Activated T-cell treated with anti-CD3 and anti-CD28 coated beads, Interleukin-2, amount 50 U/mL, for 4 hours (primary cell): ENCODE measurements at regions not wholly inside any gene's neighbourhood (a gene's known extent, or its start where the extent isn't known, plus 50 kb on each side); places are given as distances from the start of the nearest gene placed in this dataset.
"Not testable (repeated sequence)": the region's sequence is repeated elsewhere in the genome, so short reads cannot be mapped to it uniquely, and the experiment has no call there.

ENCODE experiments used
- ATAC-seq, 2 donors: fragments of 200-7000 bp; cut with Tn5 transposase; one replicate each; pipeline ENCODE4 v1.10.0; 2021
- DNase-seq: peaks from one replicate; pipeline ENCODE4 v3.0.0-alpha.2; 2020
- H3K27me3 Mint-ChIP-seq: one replicate; pipeline ENCODE4 v1.8.0; 2021; ENCODE audit warnings: low read depth, mixed read lengths
- H3K36me3 Mint-ChIP-seq: one replicate; pipeline ENCODE4 v1.8.0; 2022; ENCODE audit warnings: mixed read lengths; ENCODE audit not compliant: insufficient read depth
- H3K4me1 Mint-ChIP-seq: one replicate; pipeline ENCODE4 v1.8.0; 2021; ENCODE audit warnings: low read depth, mixed read lengths
- H3K4me3 Mint-ChIP-seq: one replicate; pipeline ENCODE4 v1.8.0; 2021; ENCODE audit warnings: mild to moderate bottlenecking, moderate library complexity, mixed read lengths
- H3K9me3 Mint-ChIP-seq: one replicate; pipeline ENCODE4 v1.8.0; 2021; ENCODE audit warnings: mixed read lengths

- Mint-ChIP-seq H3K4me1 (no peaks in the 10 kb centered on the region), H3K9me3 (no peaks in the 10 kb centered on the region), H3K27me3 (peaks cover 27% of the 10 kb centered on the region), H3K4me3 (no peak overlapping the region), H3K36me3 (no peaks in the 10 kb centered on the region)
- no peak for DNase-seq
- ATAC-seq = no peak
Measured at GRCh38 chr6:6482256-6482655, 106.3 kb upstream of the LY86 start.

- no peaks in the 10 kb centered on the region for H3K9me3 Mint-ChIP-seq
- no peak for ATAC-seq
- H3K36me3 Mint-ChIP-seq = no peaks in the 10 kb centered on the region
- H3K27me3 Mint-ChIP-seq = peaks cover 27% of the 10 kb centered on the region
- no peak for DNase-seq
- H3K4me1 Mint-ChIP-seq = no peaks in the 10 kb centered on the region
- no peak overlapping the region for H3K4me3 Mint-ChIP-seq
Measured at GRCh38 chr6:6483168-6483567, 105.4 kb upstream of the LY86 start.

GRCh38 chr6:6483733-6484132 is 104.8 kb upstream of the LY86 start:
- Mint-ChIP-seq H3K9me3 (no peaks in the 10 kb centered on the region), H3K4me3 (no peak overlapping the region), H3K4me1 (no peaks in the 10 kb centered on the region), H3K27me3 (peaks cover 24% of the 10 kb centered on the region), H3K36me3 (no peaks in the 10 kb centered on the region)
- no peak for ATAC-seq
- no peak for DNase-seq

- no peak overlapping the region for H3K4me3 Mint-ChIP-seq
- H3K27me3 Mint-ChIP-seq = peaks cover 16% of the 10 kb centered on the region
- H3K36me3 Mint-ChIP-seq = no peaks in the 10 kb centered on the region
- ATAC-seq (no peak), DNase-seq (no peak)
- no peaks in the 10 kb centered on the region for H3K9me3 Mint-ChIP-seq
- H3K4me1 Mint-ChIP-seq = no peaks in the 10 kb centered on the region
Measured at GRCh38 chr6:6484681-6485080, 103.8 kb upstream of the LY86 start.

GRCh38 chr6:6486595-6486994 is 101.9 kb upstream of the LY86 start:
- H3K27me3 Mint-ChIP-seq = peaks cover 6% of the 10 kb centered on the region
- DNase-seq (no peak), ATAC-seq (no peak)
- no peaks in the 10 kb centered on the region for H3K36me3 Mint-ChIP-seq
- H3K9me3 Mint-ChIP-seq = no peaks in the 10 kb centered on the region
- no peak overlapping the region for H3K4me3 Mint-ChIP-seq
- no peaks in the 10 kb centered on the region for H3K4me1 Mint-ChIP-seq

GRCh38 chr6:6491761-6492160 is 96.8 kb upstream of the LY86 start:
- no peak for ATAC-seq
- DNase-seq = no peak
- no peaks in the 10 kb centered on the region for H3K27me3 Mint-ChIP-seq
- H3K9me3 Mint-ChIP-seq = no peaks in the 10 kb centered on the region
- H3K4me3 Mint-ChIP-seq = no peak overlapping the region
- no peaks in the 10 kb centered on the region for H3K36me3 Mint-ChIP-seq
- peaks cover 3% of the 10 kb centered on the region for H3K4me1 Mint-ChIP-seq

- ATAC-seq = no peak
- no peak overlapping the region for H3K4me3 Mint-ChIP-seq
- peaks cover 3% of the 10 kb centered on the region for H3K4me1 Mint-ChIP-seq
- no peaks in the 10 kb centered on the region for H3K27me3 Mint-ChIP-seq
- H3K36me3 Mint-ChIP-seq = no peaks in the 10 kb centered on the region
- DNase-seq = no peak
- no peaks in the 10 kb centered on the region for H3K9me3 Mint-ChIP-seq
Measured at GRCh38 chr6:6492675-6493074, 95.8 kb upstream of the LY86 start.

GRCh38 chr6:6494139-6494538 is 94.4 kb upstream of the LY86 start:
- not testable (repeated sequence) for ATAC-seq, H3K4me1 Mint-ChIP-seq, H3K27me3 Mint-ChIP-seq, H3K9me3 Mint-ChIP-seq, H3K4me3 Mint-ChIP-seq, H3K36me3 Mint-ChIP-seq, DNase-seq

GRCh38 chr6:6494677-6495076 is 93.8 kb upstream of the LY86 start:
- Mint-ChIP-seq H3K4me1 (peaks cover 3% of the 10 kb centered on the region), H3K9me3 (no peaks in the 10 kb centered on the region), H3K27me3 (peaks cover 4% of the 10 kb centered on the region), H3K36me3 (no peaks in the 10 kb centered on the region), H3K4me3 (no peak overlapping the region)
- ATAC-seq = no peak
- no peak for DNase-seq

GRCh38 chr6:6495851-6496250 is 92.7 kb upstream of the LY86 start:
- Mint-ChIP-seq H3K9me3 (no peaks in the 10 kb centered on the region), H3K4me3 (no peak overlapping the region), H3K4me1 (peaks cover 3% of the 10 kb centered on the region), H3K27me3 (peaks cover 9% of the 10 kb centered on the region), H3K36me3 (no peaks in the 10 kb centered on the region)
- no peak for ATAC-seq
- DNase-seq = no peak

- Mint-ChIP-seq H3K36me3 (no peaks in the 10 kb centered on the region), H3K27me3 (peaks cover 18% of the 10 kb centered on the region), H3K4me3 (no peak overlapping the region), H3K9me3 (no peaks in the 10 kb centered on the region), H3K4me1 (peaks cover 3% of the 10 kb centered on the region)
- ATAC-seq (no peak), DNase-seq (no peak)
Measured at GRCh38 chr6:6497541-6497940, 91.0 kb upstream of the LY86 start.

- no peak for DNase-seq
- H3K4me3 Mint-ChIP-seq = no peak overlapping the region
- H3K36me3 Mint-ChIP-seq = no peaks in the 10 kb centered on the region
- H3K9me3 Mint-ChIP-seq = no peaks in the 10 kb centered on the region
- peaks cover 3% of the 10 kb centered on the region for H3K4me1 Mint-ChIP-seq
- peaks cover 20% of the 10 kb centered on the region for H3K27me3 Mint-ChIP-seq
- ATAC-seq = no peak
Measured at GRCh38 chr6:6497976-6498375, 90.5 kb upstream of the LY86 start.

- Mint-ChIP-seq H3K36me3 (no peaks in the 10 kb centered on the region), H3K9me3 (no peaks in the 10 kb centered on the region), H3K27me3 (peaks cover 21% of the 10 kb centered on the region), H3K4me1 (no peaks in the 10 kb centered on the region), H3K4me3 (no peak overlapping the region)
- DNase-seq (no peak), ATAC-seq (no peak)
Measured at GRCh38 chr6:6503191-6503590, 85.3 kb upstream of the LY86 start.

GRCh38 chr6:6505111-6505510 is 83.4 kb upstream of the LY86 start:
- Mint-ChIP-seq H3K27me3 (peaks cover 19% of the 10 kb centered on the region), H3K4me3 (no peak overlapping the region), H3K9me3 (no peaks in the 10 kb centered on the region), H3K36me3 (no peaks in the 10 kb centered on the region), H3K4me1 (no peaks in the 10 kb centered on the region)
- ATAC-seq (no peak), DNase-seq (no peak)

- H3K27me3 Mint-ChIP-seq = peaks cover 27% of the 10 kb centered on the region
Measured at GRCh38 chr6:6508643-6509042, 79.9 kb upstream of the LY86 start.

GRCh38 chr6:6509284-6509683 is 79.2 kb upstream of the LY86 start:
- DNase-seq (no peak), ATAC-seq (no peak)
- H3K9me3 Mint-ChIP-seq = no peaks in the 10 kb centered on the region
- no peak overlapping the region for H3K4me3 Mint-ChIP-seq
- no peaks in the 10 kb centered on the region for H3K36me3 Mint-ChIP-seq
- H3K27me3 Mint-ChIP-seq = peaks cover 31% of the 10 kb centered on the region
- no peaks in the 10 kb centered on the region for H3K4me1 Mint-ChIP-seq

More at GRCh38 chr6:6508643-6509042, 79.9 kb upstream of the LY86 start:
- Mint-ChIP-seq H3K9me3 (no peaks in the 10 kb centered on the region), H3K4me1 (no peaks in the 10 kb centered on the region), H3K4me3 (no peak overlapping the region), H3K36me3 (no peaks in the 10 kb centered on the region)
- DNase-seq (no peak), ATAC-seq (no peak)
